A673 (cell line): ENCODE measurements at regions not wholly inside any gene's neighbourhood (a gene's known extent, or its start where the extent isn't known, plus 50 kb on each side); places are given as distances from the start of the nearest gene placed in this dataset.

Source experiments
- EZH2 ChIP-seq: fragments of 200-600 bp; sonication (generic); IDR thresholded peaks from 2 replicates; pipeline ENCODE4 v1.6.1; 2017; ENCODE audit warnings: borderline replicate concordance, low read depth, mild to moderate bottlenecking, mixed read lengths, antibody characterized with exemption, low read length; ENCODE audit not compliant: poor library complexity, severe bottlenecking
- TF ChIP-seq, protein P1 (sequence below): fragments of 300-800, 200-600 bp; sonication (generic); conservative IDR thresholded peaks from 2 replicates; pipeline ENCODE4 v1.5.1; 2017; ENCODE audit warnings: low read depth, mild to moderate bottlenecking, antibody characterized with exemption, low read length, moderate library complexity, mixed read lengths

DNA sequence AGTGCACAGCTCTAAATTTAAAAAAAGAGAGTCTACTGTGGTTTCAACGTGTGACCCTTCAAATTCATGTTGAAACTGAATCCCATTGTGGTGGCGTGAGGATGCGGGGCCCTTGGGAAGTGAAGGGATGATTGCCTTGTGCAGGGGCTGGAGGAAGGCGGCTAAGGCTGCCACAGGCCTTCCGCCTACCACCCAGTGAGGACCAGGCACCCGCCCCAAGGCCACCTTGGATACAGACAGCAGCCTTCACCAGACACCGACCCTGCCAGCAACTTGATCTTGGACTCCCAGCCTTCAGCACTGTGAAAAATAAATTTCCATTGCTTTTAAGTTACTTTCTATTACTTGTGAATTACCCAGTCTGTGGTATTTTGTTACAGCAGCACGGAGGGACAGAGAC is 103.4 kb upstream of the TMEM18 start:
- TF ChIP-seq, protein P1, sequence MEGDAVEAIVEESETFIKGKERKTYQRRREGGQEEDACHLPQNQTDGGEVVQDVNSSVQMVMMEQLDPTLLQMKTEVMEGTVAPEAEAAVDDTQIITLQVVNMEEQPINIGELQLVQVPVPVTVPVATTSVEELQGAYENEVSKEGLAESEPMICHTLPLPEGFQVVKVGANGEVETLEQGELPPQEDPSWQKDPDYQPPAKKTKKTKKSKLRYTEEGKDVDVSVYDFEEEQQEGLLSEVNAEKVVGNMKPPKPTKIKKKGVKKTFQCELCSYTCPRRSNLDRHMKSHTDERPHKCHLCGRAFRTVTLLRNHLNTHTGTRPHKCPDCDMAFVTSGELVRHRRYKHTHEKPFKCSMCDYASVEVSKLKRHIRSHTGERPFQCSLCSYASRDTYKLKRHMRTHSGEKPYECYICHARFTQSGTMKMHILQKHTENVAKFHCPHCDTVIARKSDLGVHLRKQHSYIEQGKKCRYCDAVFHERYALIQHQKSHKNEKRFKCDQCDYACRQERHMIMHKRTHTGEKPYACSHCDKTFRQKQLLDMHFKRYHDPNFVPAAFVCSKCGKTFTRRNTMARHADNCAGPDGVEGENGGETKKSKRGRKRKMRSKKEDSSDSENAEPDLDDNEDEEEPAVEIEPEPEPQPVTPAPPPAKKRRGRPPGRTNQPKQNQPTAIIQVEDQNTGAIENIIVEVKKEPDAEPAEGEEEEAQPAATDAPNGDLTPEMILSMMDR: no peak
- no peak for TF ChIP-seq EZH2
